ENCODE measurements at regions not wholly inside any gene's neighbourhood (a gene's known extent, or its start where the extent isn't known, plus 50 kb on each side); places are given as distances from the start of the nearest gene placed in this dataset.

GRCh38 chr9:108012405-108012804, 522.8 kb upstream of the KLF4 start:
- ATAC-seq, result no peak

GRCh38 chr9:108003526-108003925, 514.0 kb upstream of the KLF4 start:
- intact Hi-C loops (cut with DNase I), result no loop called here
- DNase-seq (no peak), ATAC-seq (no peak)
- no peaks in the 10 kb centered on the region for H3K9me3 ChIP-seq
- H3K36me3 ChIP-seq (ENCODE audit: insufficient read depth in 1 of 2, low read depth in 1 of 2), result no peaks in the 10 kb centered on the region
- no peaks in the 10 kb centered on the region for H3K27me3 ChIP-seq (ENCODE audit: insufficient read depth in 3 of 3, low read length in 2 of 3)
- no peaks in the 10 kb centered on the region for H3K4me1 ChIP-seq
- H3K4me3 ChIP-seq, result no peak overlapping the region
- TF ChIP-seq CTCF (IDR thresholded peaks at IDR 0.05), result no peak
- whole genome bisulfite sequencing, 3 donors, result 61 to 64% (median 61%) methylated on average over 5 of the region's 5 CpGs
- H3K27ac ChIP-seq, result no peak overlapping the region

More at GRCh38 chr9:108012405-108012804, 522.8 kb upstream of the KLF4 start:
- DNase-seq, result no peak
- intact Hi-C loops (cut with DNase I), result loop anchor here in 1 of 2 donors (10.0 kb wide), 1 partner anchor 62 kb away; no protein-coding TSS in a partner anchor
- no peak for TF ChIP-seq CTCF (IDR thresholded peaks at IDR 0.05)
- Histone ChIP-seq H3K27me3 (ENCODE audit: insufficient read depth in 3 of 3, low read length in 2 of 3) (no peaks in the 10 kb centered on the region), H3K4me3 (no peak overlapping the region), H3K4me1 (no peaks in the 10 kb centered on the region), H3K9me3 (no peaks in the 10 kb centered on the region), H3K36me3 (ENCODE audit: insufficient read depth in 1 of 2, low read depth in 1 of 2) (no peaks in the 10 kb centered on the region), H3K27ac (no peak overlapping the region)
- WGBS, 3 donors, result 91 to 97% (median 91%) methylated on average over 4 of the region's 4 CpGs

DNA sequence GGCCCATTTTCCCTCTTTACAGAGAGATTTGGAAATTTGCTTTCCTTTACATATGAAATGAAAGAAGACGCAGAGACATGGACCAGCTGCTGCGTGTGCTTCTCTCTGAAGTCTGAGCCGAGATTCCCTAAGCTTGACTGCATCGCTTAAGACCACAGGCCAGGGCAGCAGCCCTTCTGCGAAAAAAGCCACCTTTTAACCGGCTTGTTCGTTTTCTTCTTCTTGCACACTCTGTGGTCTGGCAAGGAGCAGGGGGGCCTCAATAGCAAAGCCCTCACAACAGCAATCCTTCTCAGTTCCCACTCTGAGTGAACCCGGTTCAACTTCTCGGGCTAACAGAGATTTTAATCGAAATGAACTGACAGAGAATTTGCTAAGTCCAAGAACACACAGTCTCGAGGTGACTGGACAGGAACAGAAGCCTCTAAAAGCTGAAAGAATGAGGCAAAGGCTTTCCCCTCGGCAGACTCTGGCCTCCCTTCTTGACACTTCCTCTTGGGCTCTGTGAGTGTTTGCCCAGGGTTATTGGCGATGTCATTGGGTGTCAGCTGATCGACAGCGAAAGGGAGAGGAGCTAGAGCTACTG, 512.9 kb upstream of the KLF4 start:
- H3K36me3 ChIP-seq (ENCODE audit: insufficient read depth in 1 of 2, low read depth in 1 of 2), result no peaks in the 10 kb centered on the region

DNA sequence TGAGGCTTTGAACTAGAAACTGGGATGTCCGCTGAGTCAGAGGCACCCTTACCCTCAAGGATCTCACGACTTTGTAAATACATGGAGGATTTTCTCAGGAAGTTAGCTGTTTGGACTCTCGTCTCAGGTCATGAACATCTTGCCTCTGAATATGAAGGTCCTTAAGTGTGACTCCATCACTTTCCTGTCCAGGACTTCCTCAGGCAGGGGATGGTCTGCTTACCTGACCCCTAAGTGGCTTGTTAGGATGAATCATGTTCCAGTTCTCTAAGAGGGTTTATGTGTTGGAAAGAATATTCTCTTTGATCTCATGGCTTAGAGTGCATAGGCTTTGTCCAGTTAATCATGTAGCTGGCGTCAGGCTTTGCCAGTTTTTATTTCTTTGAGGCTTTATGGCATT, 511.7 kb upstream of the KLF4 start:
- Histone ChIP-seq H3K9me3 (no peaks in the 10 kb centered on the region), H3K4me1 (no peaks in the 10 kb centered on the region), H3K4me3 (no peak overlapping the region), H3K36me3 (ENCODE audit: insufficient read depth in 1 of 2, low read depth in 1 of 2) (no peaks in the 10 kb centered on the region), H3K27ac (no peak overlapping the region), H3K27me3 (ENCODE audit: insufficient read depth in 3 of 3, low read length in 2 of 3) (no peaks in the 10 kb centered on the region)
- ATAC-seq (no peak), DNase-seq (no peak)
- WGBS, 3 donors, result 83 to 87% (median 84%) methylated on average over 4 of the region's 4 CpGs
- intact Hi-C loops (cut with DNase I), result no loop called here
- TF ChIP-seq CTCF (IDR thresholded peaks at IDR 0.05), result no peak

More for the DNA sequence above, 512.9 kb upstream of the KLF4 start:
- no peak overlapping the region for H3K4me3 ChIP-seq
- H3K27ac ChIP-seq, result no peak overlapping the region
- no peaks in the 10 kb centered on the region for H3K27me3 ChIP-seq (ENCODE audit: insufficient read depth in 3 of 3, low read length in 2 of 3)
- no peak for TF ChIP-seq CTCF (IDR thresholded peaks at IDR 0.05)
- 58 to 72% (median 66%) methylated on average over 15 of the region's 15 CpGs for WGBS, 3 donors
- intact Hi-C loops (cut with DNase I), result no loop called here
- ATAC-seq, result no peak
- DNase-seq, result peak; percentile 19 to 48
- H3K4me1 ChIP-seq, result no peaks in the 10 kb centered on the region
- no peaks in the 10 kb centered on the region for H3K9me3 ChIP-seq

GRCh38 chr9:107999890-108000289, 510.3 kb upstream of the KLF4 start:
- Histone ChIP-seq H3K27ac (no peak overlapping the region), H3K36me3 (ENCODE audit: insufficient read depth in 1 of 2, low read depth in 1 of 2) (no peaks in the 10 kb centered on the region), H3K27me3 (ENCODE audit: insufficient read depth in 3 of 3, low read length in 2 of 3) (no peaks in the 10 kb centered on the region), H3K4me1 (no peaks in the 10 kb centered on the region), H3K4me3 (no peak overlapping the region), H3K9me3 (no peaks in the 10 kb centered on the region)
- intact Hi-C loops (cut with DNase I), result no loop called here
- ATAC-seq (no peak), DNase-seq (no peak)
- WGBS, 3 donors, result 91 to 97% (median 91%) methylated on average over 2 of the region's 2 CpGs
- no peak for TF ChIP-seq CTCF (IDR thresholded peaks at IDR 0.05)
